ENCODE measurements at regions not wholly inside any gene's neighbourhood (a gene's known extent, or its start where the extent isn't known, plus 50 kb on each side); places are given as distances from the start of the nearest gene placed in this dataset.

- Histone ChIP-seq H3K79me2 (ENCODE audit: insufficient read depth, low read depth) (no peaks in the 10 kb centered on the region), H3K4me3 (IDR thresholded peaks at IDR 0.05; ENCODE audit: insufficient read depth, low read depth, low read length) (no peak overlapping the region), H3K4me1 (ENCODE audit: low read depth, poor library complexity, severe bottlenecking) (no peaks in the 10 kb centered on the region), H3K27me3 (ENCODE audit: insufficient read depth, low read depth) (no peaks in the 10 kb centered on the region), H3K9ac (no peak overlapping the region), H4K20me1 (ENCODE audit: insufficient read depth) (no peaks in the 10 kb centered on the region), H3K27ac (no peak overlapping the region), H2AFZ (ENCODE audit: low read depth) (no peak overlapping the region), H3K36me3 (ENCODE audit: insufficient read depth) (no peaks in the 10 kb centered on the region), H3K4me2 (no peak overlapping the region)
- TF ChIP-seq CTCF (conservative IDR thresholded peaks at IDR 0.05; ENCODE audit: low read depth, low read length): no peak
Observed at GRCh38 chr18:41378598-41378997, 576.4 kb upstream of the PIK3C3 start.

- Histone ChIP-seq H3K4me3 (IDR thresholded peaks at IDR 0.05; ENCODE audit: insufficient read depth, low read depth, low read length) (no peak overlapping the region), H3K4me1 (ENCODE audit: low read depth, poor library complexity, severe bottlenecking) (no peaks in the 10 kb centered on the region), H3K27me3 (ENCODE audit: insufficient read depth, low read depth) (no peaks in the 10 kb centered on the region), H3K36me3 (ENCODE audit: insufficient read depth) (no peaks in the 10 kb centered on the region), H2AFZ (ENCODE audit: low read depth) (no peak overlapping the region), H4K20me1 (ENCODE audit: insufficient read depth) (no peaks in the 10 kb centered on the region), H3K79me2 (ENCODE audit: insufficient read depth, low read depth) (no peaks in the 10 kb centered on the region), H3K4me2 (no peak overlapping the region), H3K27ac (no peak overlapping the region), H3K9ac (no peak overlapping the region)
- no peak for TF ChIP-seq CTCF (conservative IDR thresholded peaks at IDR 0.05; ENCODE audit: low read depth, low read length)
Observed at GRCh38 chr18:41373612-41374011, 581.4 kb upstream of the PIK3C3 start.

GRCh38 chr18:41372046-41372665 lies 582.9 kb upstream of the PIK3C3 start:
- H3K4me3 ChIP-seq (IDR thresholded peaks at IDR 0.05; ENCODE audit: insufficient read depth, low read depth, low read length): no peak overlapping the region
- no peak for TF ChIP-seq CTCF (conservative IDR thresholded peaks at IDR 0.05; ENCODE audit: low read depth, low read length)
- H4K20me1 ChIP-seq (ENCODE audit: insufficient read depth): no peaks in the 10 kb centered on the region
- no peaks in the 10 kb centered on the region for H3K36me3 ChIP-seq (ENCODE audit: insufficient read depth)
- H3K4me1 ChIP-seq (ENCODE audit: low read depth, poor library complexity, severe bottlenecking): no peaks in the 10 kb centered on the region
- no peak overlapping the region for H2AFZ ChIP-seq (ENCODE audit: low read depth)
- H3K4me2 ChIP-seq: no peak overlapping the region
- H3K27me3 ChIP-seq (ENCODE audit: insufficient read depth, low read depth): no peaks in the 10 kb centered on the region
- no peaks in the 10 kb centered on the region for H3K79me2 ChIP-seq (ENCODE audit: insufficient read depth, low read depth)
- no peak overlapping the region for H3K9ac ChIP-seq
- no peak overlapping the region for H3K27ac ChIP-seq

- Histone ChIP-seq H3K9ac (no peak overlapping the region), H2AFZ (ENCODE audit: low read depth) (no peak overlapping the region), H3K27ac (no peak overlapping the region), H3K36me3 (ENCODE audit: insufficient read depth) (no peaks in the 10 kb centered on the region), H3K4me2 (no peak overlapping the region), H3K4me1 (ENCODE audit: low read depth, poor library complexity, severe bottlenecking) (no peaks in the 10 kb centered on the region), H4K20me1 (ENCODE audit: insufficient read depth) (no peaks in the 10 kb centered on the region), H3K4me3 (IDR thresholded peaks at IDR 0.05; ENCODE audit: insufficient read depth, low read depth, low read length) (no peak overlapping the region), H3K79me2 (ENCODE audit: insufficient read depth, low read depth) (no peaks in the 10 kb centered on the region), H3K27me3 (ENCODE audit: insufficient read depth, low read depth) (no peaks in the 10 kb centered on the region)
- TF ChIP-seq CTCF (conservative IDR thresholded peaks at IDR 0.05; ENCODE audit: low read depth, low read length): no peak
Observed at GRCh38 chr18:41371156-41372045, 583.6 kb upstream of the PIK3C3 start.
